Endothelial cell of umbilical vein (primary cell): ENCODE measurements at regions not wholly inside any gene's neighbourhood (a gene's known extent, or its start where the extent isn't known, plus 50 kb on each side); places are given as distances from the start of the nearest gene placed in this dataset.

ENCODE experiments used
- BruUV-seq: library from RNA; stranded (reverse); fragments of 400-500 nt; replicated peaks from 2 replicates; lab custom pipeline; 2021; lab: Mats Ljungman, UMichigan
- CTCF ChIA-PET: fragments of 300-600, 350-600 bp; sonication (Branson Sonifier 250); formaldehyde crosslinking; loops from one replicate; lab custom pipeline; 2021; ENCODE audit warnings: antibody characterized with exemption, inconsistent platforms; lab: Charles Lee
- POLR2A ChIA-PET: fragments of 300-600, 350-600 bp; sonication (Branson Sonifier 250); formaldehyde crosslinking; loops from one replicate; lab custom pipeline; 2021; ENCODE audit warnings: antibody characterized with exemption, inconsistent platforms; lab: Charles Lee
- DNase-seq: peaks from one replicate; pipeline ENCODE4 v3.0.0-alpha.2; 2011; ENCODE audit warnings: low read depth, low spot score
- FAIRE-seq: peaks from 2 replicates; lab custom pipeline; 2011; peaks lifted over from hg19 to GRCh38; lab: Jason Lieb, UNC
- H2AFZ ChIP-seq: 2 replicates; pipeline ENCODE4 v1.6.0; 2012; ENCODE audit warnings: low read depth, low read length, control low read depth, inconsistent platforms
- H3K27ac ChIP-seq: 2 replicates; pipeline ENCODE4 v1.5.1; 2011; ENCODE audit warnings: low read depth, mild to moderate bottlenecking, control low read depth, low read length, moderate library complexity; ENCODE audit not compliant: insufficient read depth
- H3K27me3 ChIP-seq, 2 experiments: 2 replicates each; pipeline versions ENCODE4 v1.6.0 to v1.6.1; 2011; ENCODE audit warnings: low read length in 2 of 2, mixed read lengths in 1 of 2; ENCODE audit not compliant: control insufficient read depth in 2 of 2, insufficient read depth in 2 of 2
- H3K36me3 ChIP-seq, 2 experiments: 2 replicates in 1 of 2; 3 replicates in 1 of 2; pipeline ENCODE4 v1.5.1; 2011; ENCODE audit warnings: low read length in 2 of 2, mild to moderate bottlenecking in 1 of 2, moderate library complexity in 1 of 2; ENCODE audit not compliant: control insufficient read depth in 2 of 2, insufficient read depth in 2 of 2; ENCODE audit errors: extremely low read depth in 1 of 2
- H3K4me1 ChIP-seq: 3 replicates; pipeline ENCODE4 v1.5.1; 2011; ENCODE audit warnings: mild to moderate bottlenecking, low read length; ENCODE audit not compliant: control insufficient read depth, insufficient read depth; ENCODE audit errors: extremely low read depth
- H3K4me2 ChIP-seq: 2 replicates; pipeline ENCODE4 v1.6.1; 2011; ENCODE audit warnings: low read length, control low read depth, mixed read lengths; ENCODE audit not compliant: insufficient read depth
- H3K4me3 ChIP-seq, 3 experiments: fragments of 200-600 bp in 1 of 3; sonication (generic), shearing (Covaris generic) in 1 of 3; replicated peaks in 1 of 3; 2 replicates each; pipeline ENCODE4 v1.5.1; 2011 to 2016; ENCODE audit warnings: control low read depth in 3 of 3, low read length in 3 of 3, mild to moderate bottlenecking in 2 of 3, inconsistent platforms in 1 of 3, low read depth in 1 of 3, moderate library complexity in 1 of 3; ENCODE audit not compliant: insufficient read depth in 1 of 3
- H3K79me2 ChIP-seq: 2 replicates; pipeline ENCODE4 v1.6.0; 2012; ENCODE audit warnings: low read length, inconsistent platforms; ENCODE audit not compliant: control insufficient read depth, insufficient read depth
- H3K9ac ChIP-seq: replicated peaks from 2 replicates; pipeline ENCODE3; 2011; ENCODE audit warnings: low read length, control low read depth; ENCODE audit not compliant: insufficient read depth; ENCODE audit errors: extremely low read depth
- H3K9me1 ChIP-seq: replicated peaks from 3 replicates; pipeline ENCODE4 v1.6.0; 2011; ENCODE audit warnings: mild to moderate bottlenecking, low read length; ENCODE audit not compliant: control insufficient read depth, insufficient read depth; ENCODE audit errors: extremely low read depth
- H3K9me3 ChIP-seq: replicated peaks from 2 replicates; pipeline ENCODE4 v1.5.1; 2012; ENCODE audit warnings: low read length, inconsistent platforms; ENCODE audit not compliant: control insufficient read depth, insufficient read depth
- H4K20me1 ChIP-seq: replicated peaks from 2 replicates; pipeline ENCODE3; 2011; ENCODE audit warnings: mild to moderate bottlenecking, low read length; ENCODE audit not compliant: control insufficient read depth, insufficient read depth; ENCODE audit errors: extremely low read depth
- CTCF ChIP-seq, 2 donors: IDR thresholded peaks; 1 replicate in 1 of 2; 2 replicates in 1 of 2; pipeline ENCODE4 v1.5.1; 2011; ENCODE audit warnings: low read length in 2 of 2, mild to moderate bottlenecking in 2 of 2, moderate library complexity in 2 of 2, control low read depth in 1 of 2, inconsistent platforms in 1 of 2, low read depth in 1 of 2; ENCODE audit not compliant: insufficient read depth in 1 of 2; ENCODE audit errors: extremely low read depth in 1 of 2
- EZH2 ChIP-seq: IDR thresholded peaks from 2 replicates; pipeline ENCODE4 v1.6.1; 2012; ENCODE audit warnings: borderline replicate concordance, low read depth, mild to moderate bottlenecking, moderate library complexity, low read length, inconsistent platforms; ENCODE audit not compliant: severe bottlenecking
- FOS ChIP-seq: IDR thresholded peaks from 2 replicates; pipeline ENCODE4 v1.6.1; 2011; ENCODE audit warnings: mild to moderate bottlenecking, low read length, moderate library complexity, borderline replicate concordance; ENCODE audit not compliant: insufficient read depth
- GATA2 ChIP-seq: IDR thresholded peaks from 2 replicates; pipeline ENCODE4 v1.7.0; 2011; ENCODE audit warnings: low read depth, mild to moderate bottlenecking, moderate library complexity, mixed read lengths, low read length; ENCODE audit not compliant: insufficient read length, insufficient read depth
- JUN ChIP-seq: IDR thresholded peaks from 2 replicates; pipeline ENCODE4 v1.6.1; 2011; ENCODE audit warnings: borderline replicate concordance, low read depth; ENCODE audit not compliant: insufficient read length, insufficient read depth
- MAX ChIP-seq: IDR thresholded peaks from 2 replicates; pipeline ENCODE4 v1.6.1; 2011; ENCODE audit not compliant: insufficient read depth, insufficient read length
- MYC ChIP-seq: IDR thresholded peaks from one replicate; pipeline ENCODE4 v1.6.1; 2011; ENCODE audit warnings: mild to moderate bottlenecking, low read depth, low read length
- POLR2A ChIP-seq: IDR thresholded peaks from 2 replicates; pipeline ENCODE4 v1.6.1; 2012; ENCODE audit warnings: low read depth, mild to moderate bottlenecking, control low read depth, low read length
- POLR2AphosphoS5 ChIP-seq: IDR thresholded peaks from 2 replicates; pipeline ENCODE4 v1.6.1; 2012; ENCODE audit warnings: low read depth, mild to moderate bottlenecking, control low read depth, low read length, moderate library complexity; ENCODE audit not compliant: insufficient read depth
- dilution Hi-C: fragments of 300-500 bp; cut with MboI; formaldehyde crosslinking; loops from one replicate; pipeline ENCODE4 v1.15.0; 2019; ENCODE audit warnings: low sequenced_read_pairs; ENCODE audit not compliant: extremely low pct_ligation_motif_present
- intact Hi-C: fragments of 100-400 bp; cut with micrococcal nuclease; formaldehyde crosslinking; loops from one replicate; pipeline ENCODE4 v1.10.0; 2022

- no peak for FAIRE-seq
- POLR2A ChIA-PET: no interaction called here
- dilution Hi-C loops: no loop called here
Observed at GRCh38 chr21:40912375-40912774, 65.4 kb upstream of the DSCAM start.

DNA sequence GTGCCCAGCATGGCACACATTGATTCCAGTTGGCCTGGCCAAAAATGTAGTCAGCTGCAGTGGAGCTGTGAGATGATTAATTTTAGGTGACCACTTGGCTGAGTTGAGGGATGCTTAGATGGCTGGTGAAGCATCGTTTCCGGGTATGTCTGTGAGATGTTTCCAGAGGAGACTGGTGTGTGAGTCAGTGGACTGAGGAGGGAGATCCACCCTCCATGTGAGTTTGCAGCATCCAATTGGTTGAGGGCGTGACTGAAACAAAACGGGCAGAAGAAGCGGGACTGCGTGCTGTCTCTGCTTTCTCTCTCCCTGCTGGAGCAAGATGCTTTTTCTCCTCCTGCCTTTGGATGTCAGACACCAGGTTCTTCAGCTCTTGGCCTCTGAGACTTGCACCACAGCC is 68.2 kb upstream of the DSCAM start:
- no peaks in the 10 kb centered on the region for H4K20me1 ChIP-seq
- H3K9ac ChIP-seq: no peak overlapping the region
- dilution Hi-C loops: no loop called here
- H3K36me3 ChIP-seq: no peaks in the 10 kb centered on the region
- no peaks in the 10 kb centered on the region for H3K4me1 ChIP-seq
- no peak overlapping the region for H3K27ac ChIP-seq
- no peak for FAIRE-seq
- H3K9me1 ChIP-seq: no peaks in the 10 kb centered on the region
- TF ChIP-seq CTCF (IDR thresholded peaks at IDR 0.05; ENCODE audit: extremely low read depth in 1 of 2, insufficient read depth in 1 of 2, low read depth in 1 of 2, low read length in 2 of 2) (no peak), JUN (no peak), FOS (no peak), POLR2A (no peak), GATA2 (no peak), MAX (no peak), MYC (no peak), POLR2AphosphoS5 (no peak), EZH2 (no peak)
- H3K4me3 ChIP-seq: no peak overlapping the region
- ChIA-PET POLR2A (no interaction called here), CTCF (no interaction called here)
- no peaks in the 10 kb centered on the region for H3K79me2 ChIP-seq
- no peak for DNase-seq
- H3K9me3 ChIP-seq: peaks cover 5% of the 10 kb centered on the region
- no peaks in the 10 kb centered on the region for H3K27me3 ChIP-seq
- H3K4me2 ChIP-seq: no peak overlapping the region
- no peak overlapping the region for H2AFZ ChIP-seq
- intact Hi-C loops: no loop called here
- no TSS peak for BruUV-seq

More at GRCh38 chr21:40912375-40912774, 65.4 kb upstream of the DSCAM start:
- Histone ChIP-seq H3K27me3 (no peaks in the 10 kb centered on the region), H2AFZ (no peak overlapping the region), H3K36me3 (no peaks in the 10 kb centered on the region), H3K27ac (no peak overlapping the region), H3K79me2 (no peaks in the 10 kb centered on the region), H3K9ac (no peak overlapping the region), H3K4me1 (no peaks in the 10 kb centered on the region), H4K20me1 (no peaks in the 10 kb centered on the region), H3K4me2 (no peak overlapping the region), H3K4me3 (no peak overlapping the region), H3K9me3 (peaks cover 5% of the 10 kb centered on the region), H3K9me1 (no peaks in the 10 kb centered on the region)
- CTCF ChIA-PET: no interaction called here
- TF ChIP-seq EZH2: no peak
- no peak for TF ChIP-seq POLR2A
- TF ChIP-seq MAX: no peak
- no peak for TF ChIP-seq JUN
- no peak for TF ChIP-seq POLR2AphosphoS5
- intact Hi-C loops: no loop called here
- BruUV-seq: no TSS peak
- no peak for DNase-seq
